Activated CD8-positive, alpha-beta T cell treated with anti-CD3 and anti-CD28 coated beads for 36 hours (primary cell): ENCODE measurements at regions not wholly inside any gene's neighbourhood (a gene's known extent, or its start where the extent isn't known, plus 50 kb on each side); places are given as distances from the start of the nearest gene placed in this dataset.

Experiments
- ATAC-seq: fragments of 200-7000 bp; cut with Tn5 transposase; one replicate; pipeline ENCODE4 v1.10.0; 2021; ENCODE audit warnings: mild to moderate bottlenecking, moderate library complexity
- CTCF ChIA-PET: fragments of 350-600 bp; sonication (Branson Sonifier 250); formaldehyde crosslinking; loops from one replicate; lab custom pipeline; 2021; ENCODE audit warnings: antibody characterized with exemption; lab: Charles Lee
- POLR2A ChIA-PET: fragments of 350-600 bp; sonication (Branson Sonifier 250); formaldehyde crosslinking; loops from one replicate; lab custom pipeline; 2021; ENCODE audit warnings: antibody characterized with exemption; lab: Charles Lee
- DNase-seq: peaks from one replicate; pipeline ENCODE4 v3.0.0-alpha.2; 2020
- H3K27ac Mint-ChIP-seq: one replicate; pipeline ENCODE4 v1.8.0; 2021; ENCODE audit warnings: mild to moderate bottlenecking, mixed read lengths
- H3K27me3 Mint-ChIP-seq: one replicate; pipeline ENCODE4 v1.8.0; 2021; ENCODE audit warnings: mixed read lengths
- H3K36me3 Mint-ChIP-seq: one replicate; pipeline ENCODE4 v1.8.0; 2021; ENCODE audit warnings: low read depth, mixed read lengths
- H3K4me1 Mint-ChIP-seq: one replicate; pipeline ENCODE4 v1.8.0; 2021; ENCODE audit warnings: low read depth, mixed read lengths
- H3K4me3 Mint-ChIP-seq: one replicate; pipeline ENCODE4 v1.8.0; 2021; ENCODE audit warnings: mild to moderate bottlenecking, moderate library complexity, mixed read lengths
- H3K9me3 Mint-ChIP-seq: one replicate; pipeline ENCODE4 v1.8.0; 2021; ENCODE audit warnings: mixed read lengths
- CTCF ChIP-seq: fragments of 200-600 bp; IDR thresholded peaks from one replicate; pipeline ENCODE4 v1.8.0; 2022; ENCODE audit warnings: antibody characterized with exemption, mild to moderate bottlenecking
- intact Hi-C: fragments of 100-400 bp; cut with micrococcal nuclease; formaldehyde crosslinking; loops from one replicate; pipeline ENCODE4 v1.10.0; 2022

DNA sequence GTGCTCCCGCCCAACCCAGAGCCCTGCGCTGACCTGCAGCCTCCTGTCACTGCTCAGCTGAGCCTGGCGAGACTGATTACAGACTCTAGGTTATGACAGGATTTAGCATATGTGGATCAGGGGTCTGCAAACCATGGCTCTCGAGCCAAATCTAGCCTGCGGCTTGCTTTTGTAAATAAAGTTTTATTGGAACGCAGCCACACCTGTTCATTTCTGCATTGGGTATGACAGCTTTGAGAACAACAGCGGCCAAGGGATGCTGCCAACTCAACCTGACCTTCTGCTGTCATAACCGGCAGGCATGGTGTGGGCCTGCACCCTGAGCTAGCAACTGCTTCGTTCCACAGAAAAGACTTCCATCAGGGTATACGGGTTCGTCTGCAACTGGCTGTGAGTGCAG is 50.5 kb upstream of the IQSEC1 start:
- Mint-ChIP-seq H3K36me3 (no peaks in the 10 kb centered on the region), H3K9me3 (no peaks in the 10 kb centered on the region), H3K27ac (no peak overlapping the region), H3K27me3 (no peaks in the 10 kb centered on the region), H3K4me1 (no peaks in the 10 kb centered on the region), H3K4me3 (no peak overlapping the region)
- ATAC-seq (no peak), DNase-seq (no peak)
- no peak for TF ChIP-seq CTCF
- POLR2A ChIA-PET: no interaction called here
- intact Hi-C loops: no loop called here
- CTCF ChIA-PET: interaction anchor here (1.0 to 1.1 kb wide), 2 partner anchors 18 to 32 kb away, joined by 3 to 5 read pairs; no protein-coding TSS in a partner anchor

DNA sequence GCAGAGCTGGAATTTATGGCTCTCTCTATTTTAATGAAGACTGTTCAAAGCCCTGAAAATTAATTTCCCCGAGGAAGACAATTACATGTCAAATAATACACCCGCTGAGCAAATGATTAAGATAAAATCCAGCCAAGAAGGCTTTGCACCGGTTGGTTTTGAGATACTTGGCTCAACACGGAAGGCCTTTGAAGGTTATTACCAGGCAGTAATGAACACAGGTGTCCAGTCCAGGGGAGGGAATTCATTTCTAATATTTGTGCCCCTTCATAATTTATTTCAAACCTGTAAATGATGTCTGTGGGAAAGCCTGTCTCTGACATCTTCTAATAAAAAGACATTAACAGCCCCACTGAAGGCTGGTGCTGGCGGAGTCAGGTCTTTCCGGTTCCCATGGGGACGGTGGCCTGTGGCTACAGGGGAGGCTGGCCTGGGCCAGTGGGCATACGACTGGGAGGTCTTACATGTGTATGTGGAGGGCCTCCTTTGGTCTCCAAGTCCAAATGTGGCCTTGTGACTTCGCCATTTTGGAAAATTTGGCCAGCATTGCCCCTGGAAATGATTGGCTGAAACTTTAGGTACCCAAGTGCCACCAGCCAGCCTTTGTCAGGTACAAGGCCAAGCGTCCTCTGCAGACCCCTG is 49.9 kb upstream of the IQSEC1 start:
- no peaks in the 10 kb centered on the region for H3K36me3 Mint-ChIP-seq
- intact Hi-C loops: no loop called here
- H3K27me3 Mint-ChIP-seq: no peaks in the 10 kb centered on the region
- ATAC-seq (no peak), DNase-seq (no peak)
- no peak overlapping the region for H3K27ac Mint-ChIP-seq
- TF ChIP-seq CTCF: no peak
- CTCF ChIA-PET: interaction anchor here (1.1 to 1.3 kb wide), 2 partner anchors 31 kb away, joined by 4 to 5 read pairs; no protein-coding TSS in a partner anchor
- H3K4me3 Mint-ChIP-seq: no peak overlapping the region
- H3K4me1 Mint-ChIP-seq: no peaks in the 10 kb centered on the region
- no peaks in the 10 kb centered on the region for H3K9me3 Mint-ChIP-seq
- POLR2A ChIA-PET: no interaction called here
